ENCODE measurements at regions not wholly inside any gene's neighbourhood (a gene's known extent, or its start where the extent isn't known, plus 50 kb on each side); places are given as distances from the start of the nearest gene placed in this dataset.

- TF ChIP-seq POLR2A (IDR thresholded peaks at IDR 0.05; ENCODE audit: low read length) (no peak), GATA1 (IDR thresholded peaks at IDR 0.05; ENCODE audit: low read depth, low read length) (no peak)
Measured at GRCh38 chr4:18106620-18107019, 85.1 kb upstream of the LCORL start.

All from erythroblast (primary cell).